Tibial nerve (tissue), 4 donors: ENCODE measurements at regions not wholly inside any gene's neighbourhood (a gene's known extent, or its start where the extent isn't known, plus 50 kb on each side); places are given as distances from the start of the nearest gene placed in this dataset.

Experiments used
- CTCF ChIP-seq, 5 experiments: fragments of 200-600 bp in 3 of 5; fragments of 450-650 bp in 2 of 5; sonication (generic) in 3 of 5; IDR thresholded peaks; one replicate each; pipeline ENCODE4 v1.5.1; 2016 to 2019; ENCODE audit warnings: antibody characterized with exemption in 5 of 5, mild to moderate bottlenecking in 3 of 5, moderate library complexity in 2 of 5
- EP300 ChIP-seq, 2 donors: sonication (generic); formaldehyde crosslinking; IDR thresholded peaks; one replicate each; pipeline ENCODE4 v1.6.1; 2017; ENCODE audit warnings: antibody characterized with exemption in 2 of 2, mild to moderate bottlenecking in 1 of 2
- POLR2A ChIP-seq, 2 donors: fragments of 450-650 bp; IDR thresholded peaks; one replicate each; pipeline ENCODE4 v1.6.1; 2017; ENCODE audit warnings: antibody characterized with exemption in 2 of 2, mild to moderate bottlenecking in 2 of 2, moderate library complexity in 2 of 2

DNA sequence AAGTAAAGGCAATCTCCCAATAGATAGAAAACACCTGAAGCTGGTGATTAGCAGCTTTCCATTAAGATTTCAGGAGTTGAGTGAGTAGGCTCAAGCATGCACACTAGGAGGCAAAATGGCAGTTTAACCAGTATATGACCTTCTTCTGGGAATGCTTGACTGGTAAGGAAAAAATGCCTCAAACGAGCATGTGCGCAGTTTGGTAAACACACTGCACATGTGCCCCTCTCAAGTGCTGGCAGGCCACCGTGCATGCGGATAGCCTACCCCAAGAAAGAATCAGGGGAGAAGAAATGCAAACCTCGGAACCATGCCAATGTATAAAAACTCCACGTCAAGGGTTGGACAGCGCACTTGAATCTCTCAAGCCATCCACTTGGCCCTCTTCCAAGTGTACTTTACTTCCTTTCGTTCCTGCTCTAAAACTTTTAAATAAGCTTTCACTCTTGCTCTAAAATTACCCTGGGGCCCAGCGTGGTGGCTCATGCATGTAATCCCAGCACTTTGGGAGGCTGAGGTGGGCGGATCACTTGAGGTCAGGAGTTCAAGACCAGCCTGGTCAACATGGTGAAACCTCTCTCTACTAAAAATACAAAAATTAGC, 98.8 kb upstream of the CDK1 start:
- TF ChIP-seq CTCF (IDR thresholded peaks at IDR 0.05) (no peak), POLR2A (IDR thresholded peaks at IDR 0.05) (no peak), EP300 (IDR thresholded peaks at IDR 0.05) (no peak)
